ENCODE measurements at regions not wholly inside any gene's neighbourhood (a gene's known extent, or its start where the extent isn't known, plus 50 kb on each side); places are given as distances from the start of the nearest gene placed in this dataset.

- H2AFZ ChIP-seq (ENCODE audit: low read length): no peak overlapping the region
- no peaks in the 10 kb centered on the region for H3K9me2 ChIP-seq (ENCODE audit: low read depth, low read length)
- no peak overlapping the region for H3K4me2 ChIP-seq (ENCODE audit: low read length)
- no peaks in the 10 kb centered on the region for H3K4me1 ChIP-seq (ENCODE audit: insufficient read depth, low read length, severe bottlenecking)
- no peaks in the 10 kb centered on the region for H4K20me1 ChIP-seq (ENCODE audit: insufficient read depth, low read length)
- no peak overlapping the region for H3K4me3 ChIP-seq (ENCODE audit: low read depth, low read length, poor library complexity, severe bottlenecking)
- H3K36me3 ChIP-seq (ENCODE audit: insufficient read depth, low read length): no peaks in the 10 kb centered on the region
- no peaks in the 10 kb centered on the region for H3F3A ChIP-seq (ENCODE audit: insufficient read depth, low read length)
- H3K27ac ChIP-seq (ENCODE audit: low read depth, low read length, poor library complexity, severe bottlenecking): no peak overlapping the region
- H3K79me2 ChIP-seq (ENCODE audit: insufficient read depth, low read length): no peaks in the 10 kb centered on the region
- no peaks in the 10 kb centered on the region for H3K9me3 ChIP-seq (ENCODE audit: low read length)
- no peaks in the 10 kb centered on the region for H3K27me3 ChIP-seq (ENCODE audit: insufficient read depth, low read length)
- no peak for TF ChIP-seq EZH2 (IDR thresholded peaks at IDR 0.05; ENCODE audit: borderline replicate concordance, low read length)
- no peak for TF ChIP-seq CTCF (IDR thresholded peaks at IDR 0.05; ENCODE audit: low read length)
- H3K9ac ChIP-seq (ENCODE audit: low read length): no peak overlapping the region
Observed at GRCh38 chr17:59504821-59505220, 60.6 kb upstream of the DHX40 start.

- no peak overlapping the region for H3K4me2 ChIP-seq (ENCODE audit: low read length)
- no peaks in the 10 kb centered on the region for H3K4me1 ChIP-seq (ENCODE audit: insufficient read depth, low read length, severe bottlenecking)
- no peaks in the 10 kb centered on the region for H3F3A ChIP-seq (ENCODE audit: insufficient read depth, low read length)
- no peaks in the 10 kb centered on the region for H4K20me1 ChIP-seq (ENCODE audit: insufficient read depth, low read length)
- H3K79me2 ChIP-seq (ENCODE audit: insufficient read depth, low read length): no peaks in the 10 kb centered on the region
- no peak overlapping the region for H2AFZ ChIP-seq (ENCODE audit: low read length)
- H3K9ac ChIP-seq (ENCODE audit: low read length): no peak overlapping the region
- no peak overlapping the region for H3K27ac ChIP-seq (ENCODE audit: low read depth, low read length, poor library complexity, severe bottlenecking)
- H3K36me3 ChIP-seq (ENCODE audit: insufficient read depth, low read length): no peaks in the 10 kb centered on the region
- no peaks in the 10 kb centered on the region for H3K9me2 ChIP-seq (ENCODE audit: low read depth, low read length)
- H3K9me3 ChIP-seq (ENCODE audit: low read length): no peaks in the 10 kb centered on the region
- no peak overlapping the region for H3K4me3 ChIP-seq (ENCODE audit: low read depth, low read length, poor library complexity, severe bottlenecking)
- no peaks in the 10 kb centered on the region for H3K27me3 ChIP-seq (ENCODE audit: insufficient read depth, low read length)
- TF ChIP-seq EZH2 (IDR thresholded peaks at IDR 0.05; ENCODE audit: borderline replicate concordance, low read length) (no peak), CTCF (IDR thresholded peaks at IDR 0.05; ENCODE audit: low read length) (no peak)
Observed at GRCh38 chr17:59505610-59506276, 59.7 kb upstream of the DHX40 start.

DNA sequence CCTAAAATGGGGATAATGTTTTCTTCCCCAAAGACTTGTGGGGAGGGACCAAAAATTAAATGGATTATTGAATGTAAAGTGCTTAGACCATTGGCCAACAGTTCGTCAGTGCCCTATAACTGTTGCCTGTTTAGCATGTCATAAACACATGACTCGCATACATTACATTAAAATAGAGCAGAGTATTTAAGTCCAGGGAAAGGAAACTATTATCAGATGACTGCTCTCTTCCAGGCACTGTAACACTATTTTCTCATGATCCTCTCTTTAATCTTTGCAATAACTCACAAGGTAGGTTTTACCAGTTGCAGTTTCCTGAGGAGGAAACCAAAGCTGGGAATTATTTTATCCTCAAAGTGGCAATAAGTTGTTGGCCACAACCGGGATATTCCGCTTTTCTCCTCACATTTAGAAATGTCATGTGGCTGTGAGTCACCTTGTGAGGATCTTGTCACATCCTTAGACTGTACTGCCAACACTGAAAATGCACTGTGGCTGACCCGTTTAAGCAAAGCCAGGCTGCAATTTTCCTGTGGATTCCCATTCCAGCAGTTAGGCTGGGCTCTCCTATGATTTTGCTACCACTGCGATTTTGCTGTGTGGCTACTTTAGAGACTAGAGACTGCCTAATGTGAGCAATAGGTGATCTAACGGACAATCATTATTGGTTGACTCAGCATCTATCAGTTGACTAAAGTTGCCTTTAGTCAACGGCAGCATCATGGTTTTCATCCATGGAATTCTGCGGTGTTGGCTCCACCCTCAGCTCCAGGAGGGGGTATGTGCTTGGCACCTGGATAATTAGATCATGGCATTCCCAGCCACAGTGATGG lies 58.3 kb upstream of the DHX40 start:
- Histone ChIP-seq H3K4me2 (ENCODE audit: low read length) (no peak overlapping the region), H3K79me2 (ENCODE audit: insufficient read depth, low read length) (no peaks in the 10 kb centered on the region), H3K4me1 (ENCODE audit: insufficient read depth, low read length, severe bottlenecking) (no peaks in the 10 kb centered on the region), H3K9ac (ENCODE audit: low read length) (no peak overlapping the region), H3K27ac (ENCODE audit: low read depth, low read length, poor library complexity, severe bottlenecking) (no peak overlapping the region), H3K9me3 (ENCODE audit: low read length) (no peaks in the 10 kb centered on the region), H3K36me3 (ENCODE audit: insufficient read depth, low read length) (no peaks in the 10 kb centered on the region), H3F3A (ENCODE audit: insufficient read depth, low read length) (no peaks in the 10 kb centered on the region), H3K4me3 (ENCODE audit: low read depth, low read length, poor library complexity, severe bottlenecking) (no peak overlapping the region), H3K27me3 (ENCODE audit: insufficient read depth, low read length) (no peaks in the 10 kb centered on the region), H3K9me2 (ENCODE audit: low read depth, low read length) (no peaks in the 10 kb centered on the region), H4K20me1 (ENCODE audit: insufficient read depth, low read length) (no peaks in the 10 kb centered on the region), H2AFZ (ENCODE audit: low read length) (no peak overlapping the region)
- TF ChIP-seq CTCF (IDR thresholded peaks at IDR 0.05; ENCODE audit: low read length): no peak
- TF ChIP-seq EZH2 (IDR thresholded peaks at IDR 0.05; ENCODE audit: borderline replicate concordance, low read length): no peak

Data from OCI-LY1 (cell line).